ENCODE measurements at regions not wholly inside any gene's neighbourhood (a gene's known extent, or its start where the extent isn't known, plus 50 kb on each side); places are given as distances from the start of the nearest gene placed in this dataset.
"Not testable (repeated sequence)": the region's sequence is repeated elsewhere in the genome, so short reads cannot be mapped to it uniquely, and the experiment has no call there.

DNA sequence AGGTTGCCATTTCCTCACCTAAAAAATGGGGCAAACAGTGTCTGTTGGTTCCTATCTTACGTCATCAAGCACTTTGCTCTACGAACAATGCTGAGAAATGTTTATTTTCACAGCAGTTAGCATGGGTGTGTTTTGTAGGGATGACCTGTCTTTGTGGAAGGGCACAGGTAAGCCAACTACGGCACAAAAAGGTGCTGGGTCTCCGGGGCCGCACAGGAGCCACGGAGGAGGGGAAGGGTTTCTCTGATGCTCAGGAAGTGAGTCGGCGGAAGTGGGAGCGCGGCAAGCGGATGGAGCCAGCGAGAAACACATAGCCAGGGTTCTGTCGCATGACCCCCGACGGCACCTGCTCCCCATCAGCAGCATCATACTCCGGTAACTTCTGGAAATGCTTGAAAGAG lies 65.6 kb upstream of the TCL1B start:
- Mint-ChIP-seq H3K27me3 (ENCODE audit: low read depth) (peaks cover 6% of the 10 kb centered on the region), H3K4me1 (peaks cover 18% of the 10 kb centered on the region), H3K36me3 (no peaks in the 10 kb centered on the region), H3K9me3 (peaks cover 3% of the 10 kb centered on the region), H3K27ac (no peak overlapping the region), H3K4me3 (no peak overlapping the region)
- DNase-seq (ENCODE audit: low spot score in 2 of 2, unreplicated experiment in 2 of 2) = no peak
- TF ChIP-seq, protein P1, sequence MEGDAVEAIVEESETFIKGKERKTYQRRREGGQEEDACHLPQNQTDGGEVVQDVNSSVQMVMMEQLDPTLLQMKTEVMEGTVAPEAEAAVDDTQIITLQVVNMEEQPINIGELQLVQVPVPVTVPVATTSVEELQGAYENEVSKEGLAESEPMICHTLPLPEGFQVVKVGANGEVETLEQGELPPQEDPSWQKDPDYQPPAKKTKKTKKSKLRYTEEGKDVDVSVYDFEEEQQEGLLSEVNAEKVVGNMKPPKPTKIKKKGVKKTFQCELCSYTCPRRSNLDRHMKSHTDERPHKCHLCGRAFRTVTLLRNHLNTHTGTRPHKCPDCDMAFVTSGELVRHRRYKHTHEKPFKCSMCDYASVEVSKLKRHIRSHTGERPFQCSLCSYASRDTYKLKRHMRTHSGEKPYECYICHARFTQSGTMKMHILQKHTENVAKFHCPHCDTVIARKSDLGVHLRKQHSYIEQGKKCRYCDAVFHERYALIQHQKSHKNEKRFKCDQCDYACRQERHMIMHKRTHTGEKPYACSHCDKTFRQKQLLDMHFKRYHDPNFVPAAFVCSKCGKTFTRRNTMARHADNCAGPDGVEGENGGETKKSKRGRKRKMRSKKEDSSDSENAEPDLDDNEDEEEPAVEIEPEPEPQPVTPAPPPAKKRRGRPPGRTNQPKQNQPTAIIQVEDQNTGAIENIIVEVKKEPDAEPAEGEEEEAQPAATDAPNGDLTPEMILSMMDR (IDR thresholded peaks at IDR 0.05; ENCODE audit: unreplicated experiment) = no peak

DNA sequence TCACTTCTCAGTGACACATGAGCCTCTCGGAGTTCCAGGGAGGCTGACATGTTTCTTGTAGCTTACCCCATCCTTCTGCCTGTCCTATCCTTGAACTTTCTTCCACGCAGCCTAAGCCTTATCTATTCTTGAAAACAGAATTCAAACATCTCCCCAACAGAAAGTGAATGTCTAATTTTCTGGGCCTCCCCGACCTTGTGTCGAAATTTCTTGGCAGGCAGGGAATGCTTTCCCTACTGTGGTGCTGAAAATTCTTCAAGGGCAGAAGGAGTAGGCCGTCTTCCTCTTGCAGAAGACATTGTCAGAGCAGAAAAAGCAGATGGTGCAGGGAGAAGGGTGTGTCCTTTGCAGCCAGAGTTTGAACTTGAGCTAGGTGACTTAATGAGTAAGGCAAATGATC lies 63.0 kb upstream of the TCL1B start:
- DNase-seq (ENCODE audit: low spot score in 2 of 2, unreplicated experiment in 2 of 2) = no peak
- Mint-ChIP-seq H3K27me3 (ENCODE audit: low read depth) (peaks cover 10% of the 10 kb centered on the region), H3K4me1 (peaks cover 4% of the 10 kb centered on the region), H3K4me3 (no peak overlapping the region), H3K36me3 (no peaks in the 10 kb centered on the region), H3K27ac (no peak overlapping the region), H3K9me3 (peaks cover 3% of the 10 kb centered on the region)
- TF ChIP-seq, protein P1 (IDR thresholded peaks at IDR 0.05; ENCODE audit: unreplicated experiment) = no peak

DNA sequence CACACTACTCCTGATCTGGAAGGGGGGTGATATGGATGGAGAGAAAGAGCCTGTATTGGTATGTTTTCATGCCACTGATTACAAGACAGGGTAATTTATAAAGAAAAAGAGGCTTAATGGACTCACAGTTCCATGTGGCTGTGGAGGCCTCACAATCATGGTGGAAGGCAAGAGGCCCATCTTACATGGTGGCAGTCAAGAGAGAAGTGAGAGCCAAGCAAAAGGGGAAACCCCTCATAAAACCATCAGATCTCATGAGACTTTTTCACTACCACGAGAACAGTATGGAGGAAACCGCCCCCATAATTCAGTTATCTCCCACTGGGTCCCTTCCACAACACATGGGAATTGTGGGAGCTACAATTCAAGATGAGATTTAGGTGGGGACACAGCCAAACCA lies 60.5 kb upstream of the TCL1B start:
- not testable (repeated sequence) for H3K36me3 Mint-ChIP-seq; H3K9me3 Mint-ChIP-seq; DNase-seq (ENCODE audit: low spot score in 2 of 2, unreplicated experiment in 2 of 2); H3K4me3 Mint-ChIP-seq; H3K4me1 Mint-ChIP-seq; H3K27ac Mint-ChIP-seq
- peaks cover 19% of the 10 kb centered on the region for H3K27me3 Mint-ChIP-seq (ENCODE audit: low read depth)

DNA sequence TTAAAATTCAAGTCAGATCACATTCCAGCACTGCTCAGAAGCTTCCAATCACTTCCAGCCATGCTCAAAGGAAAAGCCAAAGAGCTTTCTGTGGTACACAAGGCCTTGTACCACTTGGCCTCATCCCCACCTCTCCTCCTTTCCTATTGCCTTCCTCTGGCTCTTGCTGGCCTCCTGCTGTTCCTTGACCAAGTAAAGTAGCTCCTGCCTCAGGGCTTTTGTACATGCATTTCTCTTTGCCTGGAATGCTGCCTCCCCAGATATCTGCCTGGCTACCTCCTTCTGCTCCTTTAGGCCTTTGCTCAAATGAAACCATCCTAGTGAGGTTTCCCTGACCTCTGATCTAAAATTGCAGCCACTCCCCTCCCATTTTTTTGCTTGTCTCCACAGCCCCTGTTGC lies 51.2 kb upstream of the TCL1B start:
- DNase-seq (ENCODE audit: low spot score in 2 of 2, unreplicated experiment in 2 of 2) = no peak
- Mint-ChIP-seq H3K27me3 (ENCODE audit: low read depth) (peaks cover 16% of the 10 kb centered on the region), H3K9me3 (peaks cover 5% of the 10 kb centered on the region), H3K27ac (no peak overlapping the region), H3K4me1 (no peaks in the 10 kb centered on the region), H3K4me3 (no peak overlapping the region), H3K36me3 (no peaks in the 10 kb centered on the region)
- TF ChIP-seq, protein P1 (IDR thresholded peaks at IDR 0.05; ENCODE audit: unreplicated experiment) = no peak

All from mesothelial cell of epicardium (in vitro differentiated cells).